Muscle of back (tissue), 3 donors: ENCODE measurements at regions not wholly inside any gene's neighbourhood (a gene's known extent, or its start where the extent isn't known, plus 50 kb on each side); places are given as distances from the start of the nearest gene placed in this dataset.
A peak's percentile ranks its signal among the peaks of the same experiment; 100 is the strongest.
"Not testable (repeated sequence)": the region's sequence is repeated elsewhere in the genome, so short reads cannot be mapped to it uniquely, and the experiment has no call there.

Experiments
- DNase-seq, 3 donors: peaks; one replicate each; pipeline versions ENCODE4 v3.0.0 to v3.0.0-alpha.2; 2013

GRCh38 chr5:173667702-173668101 is 51.3 kb upstream of the BOD1 start:
- no peak for DNase-seq

- no peak for DNase-seq
Measured at GRCh38 chr5:173668245-173668800, 51.9 kb upstream of the BOD1 start.

GRCh38 chr5:173668910-173669309 is 52.5 kb upstream of the BOD1 start:
- no peak for DNase-seq

- DNase-seq, result no peak
Measured at GRCh38 chr5:173669483-173669882, 53.0 kb upstream of the BOD1 start.

GRCh38 chr5:173670130-173670651 is 53.7 kb upstream of the BOD1 start:
- no peak for DNase-seq

- no peak for DNase-seq
Measured at GRCh38 chr5:173670791-173671120, 54.3 kb upstream of the BOD1 start.

GRCh38 chr5:173671121-173671949 is 54.9 kb upstream of the BOD1 start:
- DNase-seq, result no peak

GRCh38 chr5:173672166-173672565 is 55.7 kb upstream of the BOD1 start:
- no peak for DNase-seq

GRCh38 chr5:173672891-173673290 is 56.4 kb upstream of the BOD1 start:
- no peak for DNase-seq

GRCh38 chr5:173673295-173674101 is 57.0 kb upstream of the BOD1 start:
- no peak for DNase-seq

- no peak for DNase-seq
Measured at GRCh38 chr5:173675287-173675996, 59.0 kb upstream of the BOD1 start.

GRCh38 chr5:173676375-173676774 is 59.9 kb upstream of the BOD1 start:
- DNase-seq, result no peak

GRCh38 chr5:173677125-173677672 is 60.7 kb upstream of the BOD1 start:
- DNase-seq, result no peak

- DNase-seq, result peak in 1 of 3 donors; percentile 18
Measured at GRCh38 chr5:173679909-173680630, 63.6 kb upstream of the BOD1 start.

- peak in 1 of 3 donors; percentile 22 for DNase-seq
Measured at GRCh38 chr5:173680660-173681242, 64.3 kb upstream of the BOD1 start.

GRCh38 chr5:173682313-173682712 is 65.9 kb upstream of the BOD1 start:
- no peak for DNase-seq

GRCh38 chr5:173684535-173684934 is 68.1 kb upstream of the BOD1 start:
- not testable (repeated sequence) for DNase-seq

GRCh38 chr5:173686950-173687349 is 70.5 kb upstream of the BOD1 start:
- no peak for DNase-seq

- DNase-seq, result no peak
Measured at GRCh38 chr5:173688703-173689102, 72.3 kb upstream of the BOD1 start.

- DNase-seq, result no peak
Measured at GRCh38 chr5:173689171-173689736, 72.8 kb upstream of the BOD1 start.
